ENCODE measurements at regions not wholly inside any gene's neighbourhood (a gene's known extent, or its start where the extent isn't known, plus 50 kb on each side); places are given as distances from the start of the nearest gene placed in this dataset.

- TF ChIP-seq, protein P1, sequence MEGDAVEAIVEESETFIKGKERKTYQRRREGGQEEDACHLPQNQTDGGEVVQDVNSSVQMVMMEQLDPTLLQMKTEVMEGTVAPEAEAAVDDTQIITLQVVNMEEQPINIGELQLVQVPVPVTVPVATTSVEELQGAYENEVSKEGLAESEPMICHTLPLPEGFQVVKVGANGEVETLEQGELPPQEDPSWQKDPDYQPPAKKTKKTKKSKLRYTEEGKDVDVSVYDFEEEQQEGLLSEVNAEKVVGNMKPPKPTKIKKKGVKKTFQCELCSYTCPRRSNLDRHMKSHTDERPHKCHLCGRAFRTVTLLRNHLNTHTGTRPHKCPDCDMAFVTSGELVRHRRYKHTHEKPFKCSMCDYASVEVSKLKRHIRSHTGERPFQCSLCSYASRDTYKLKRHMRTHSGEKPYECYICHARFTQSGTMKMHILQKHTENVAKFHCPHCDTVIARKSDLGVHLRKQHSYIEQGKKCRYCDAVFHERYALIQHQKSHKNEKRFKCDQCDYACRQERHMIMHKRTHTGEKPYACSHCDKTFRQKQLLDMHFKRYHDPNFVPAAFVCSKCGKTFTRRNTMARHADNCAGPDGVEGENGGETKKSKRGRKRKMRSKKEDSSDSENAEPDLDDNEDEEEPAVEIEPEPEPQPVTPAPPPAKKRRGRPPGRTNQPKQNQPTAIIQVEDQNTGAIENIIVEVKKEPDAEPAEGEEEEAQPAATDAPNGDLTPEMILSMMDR (IDR thresholded peaks at IDR 0.05; ENCODE audit: extremely low read depth, missing control alignments), result no peak
- DNase-seq (ENCODE audit: low spot score), result no peak
These were observed 179.6 kb upstream of the MKI67 start for GRCh38 chr10:128305601-128306345.

DNA sequence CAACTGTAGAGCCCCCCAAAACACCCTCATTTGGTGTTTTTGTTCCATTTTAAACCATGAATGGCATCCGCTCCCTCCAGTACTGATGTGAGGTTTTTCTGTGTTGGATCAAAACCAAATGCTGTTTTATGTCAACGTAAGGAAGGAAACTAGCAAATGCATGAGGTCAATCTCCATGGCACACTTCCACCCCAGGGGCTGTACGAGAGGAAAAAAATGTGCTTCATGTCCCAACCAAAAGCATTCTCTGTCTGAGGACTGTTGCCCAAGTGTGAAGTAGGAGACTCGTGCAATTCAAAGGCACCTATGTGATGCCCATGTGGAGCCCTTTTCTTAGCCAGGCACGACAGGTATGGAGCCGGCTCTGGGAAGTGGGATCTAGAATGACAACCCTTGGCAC lies 180.3 kb upstream of the MKI67 start:
- TF ChIP-seq, protein P1 (IDR thresholded peaks at IDR 0.05; ENCODE audit: extremely low read depth, missing control alignments), result no peak
- DNase-seq (ENCODE audit: low spot score), result no peak

DNA sequence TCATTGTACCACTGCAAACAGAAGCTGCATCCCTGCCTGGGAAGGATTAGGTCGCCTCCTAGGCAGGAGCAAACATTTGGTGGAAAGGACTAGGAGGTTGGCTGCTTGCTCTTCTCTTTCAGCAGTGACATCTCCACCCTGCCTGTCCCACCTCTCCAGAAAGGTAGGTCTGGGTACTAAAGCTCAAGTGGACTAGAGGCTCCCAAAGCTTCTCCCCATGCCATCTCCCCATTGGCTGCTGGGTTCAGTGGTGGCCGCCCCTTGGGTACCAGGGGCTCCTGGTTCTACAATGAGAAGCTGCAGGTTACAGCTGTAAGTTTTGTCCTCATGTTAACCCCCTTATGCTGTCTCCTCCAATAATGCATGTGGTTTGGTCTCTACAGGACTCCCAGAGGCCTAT lies 180.7 kb upstream of the MKI67 start:
- DNase-seq (ENCODE audit: low spot score), result no peak
- TF ChIP-seq, protein P1 (IDR thresholded peaks at IDR 0.05; ENCODE audit: extremely low read depth, missing control alignments), result no peak

- TF ChIP-seq, protein P1 (IDR thresholded peaks at IDR 0.05; ENCODE audit: extremely low read depth, missing control alignments), result no peak
- DNase-seq (ENCODE audit: low spot score), result no peak
These were observed 181.6 kb upstream of the MKI67 start for GRCh38 chr10:128307820-128308219.

- DNase-seq (ENCODE audit: low spot score), result no peak
- TF ChIP-seq, protein P1 (IDR thresholded peaks at IDR 0.05; ENCODE audit: extremely low read depth, missing control alignments), result no peak
These were observed 184.9 kb upstream of the MKI67 start for GRCh38 chr10:128310971-128311658.

GRCh38 chr10:128312250-128312649 lies 186.0 kb upstream of the MKI67 start:
- no peak for DNase-seq (ENCODE audit: low spot score)
- TF ChIP-seq, protein P1 (IDR thresholded peaks at IDR 0.05; ENCODE audit: extremely low read depth, missing control alignments), result no peak

- TF ChIP-seq, protein P1 (IDR thresholded peaks at IDR 0.05; ENCODE audit: extremely low read depth, missing control alignments), result no peak
- no peak for DNase-seq (ENCODE audit: low spot score)
These were observed 188.5 kb upstream of the MKI67 start for GRCh38 chr10:128314686-128315085.
